Adrenal gland (tissue), 9 donors: ENCODE measurements at regions not wholly inside any gene's neighbourhood (a gene's known extent, or its start where the extent isn't known, plus 50 kb on each side); places are given as distances from the start of the nearest gene placed in this dataset.

Experiments used
- DNase-seq, 7 donors: peaks; one replicate each; pipeline ENCODE4 v3.0.0-alpha.2; 2019 to 2020
- H3K27ac ChIP-seq, 5 donors: fragments of 200-600 bp; sonication (generic) in 4 of 5; 1 replicate in 3 of 5; 2 replicates in 2 of 5; pipeline versions ENCODE4 v1.5.1 to v1.8.0; 2016 to 2020; ENCODE audit warnings: mild to moderate bottlenecking in 1 of 5
- H3K27me3 ChIP-seq: fragments of 200-600 bp; 2 replicates; pipeline ENCODE4 v1.8.0; 2021
- H3K36me3 ChIP-seq, 2 donors: fragments of 200-600 bp; replicated peaks in 1 of 2; 1 replicate in 1 of 2; 2 replicates in 1 of 2; pipeline versions ENCODE4 v1.5.1 to v1.8.0; 2018 to 2022
- H3K4me1 ChIP-seq, 2 donors: fragments of 200-600 bp; replicated peaks in 1 of 2; 1 replicate in 1 of 2; 2 replicates in 1 of 2; pipeline versions ENCODE4 v1.5.1 to v1.8.0; 2018 to 2021
- H3K4me3 ChIP-seq, 4 donors: fragments of 200-600 bp; sonication (generic) in 3 of 4; one replicate each; pipeline ENCODE4 v1.5.1; 2016 to 2018
- H3K9me3 ChIP-seq, 3 donors: fragments of 200-600 bp; sonication (generic) in 1 of 3; replicated peaks in 1 of 3; 1 replicate in 2 of 3; 2 replicates in 1 of 3; pipeline versions ENCODE4 v1.5.1 to v1.8.0; 2016 to 2021
- CTCF ChIP-seq, 6 experiments: fragments of 450-650 bp in 4 of 6; fragments of 200-600 bp in 2 of 6; sonication (generic) in 1 of 6; IDR thresholded peaks; 1 replicate in 5 of 6; 2 replicates in 1 of 6; pipeline versions ENCODE4 v1.5.1 to v1.8.0; 2016 to 2021; ENCODE audit warnings: antibody characterized with exemption in 6 of 6, mild to moderate bottlenecking in 2 of 6, moderate library complexity in 1 of 6
- POLR2A ChIP-seq, 2 donors: fragments of 450-650 bp; IDR thresholded peaks; one replicate each; pipeline ENCODE4 v1.6.1; 2017; ENCODE audit warnings: antibody characterized with exemption in 2 of 2, mild to moderate bottlenecking in 2 of 2, moderate library complexity in 1 of 2
- WGBS, 4 donors: extraction: QIAGEN DNeasy Blood & Tissue Kit in 2 of 4; methylation state at CpG; one replicate each; pipeline versions ENCODE4 v1.1.5 to v1.1.7; 2013 to 2017; 5-methylcytosine and 5-hydroxymethylcytosine counted together
- intact Hi-C, 2 donors: fragments of 100-400 bp; cut with DNase I; formaldehyde crosslinking; loops; one replicate each; pipeline versions ENCODE4 v1.14.1 to v1.15.0; 2022 to 2023
- donor health status: healthy with polysubstance abuse.
- donor health status: Bipolar disorder and iron deficiency.
- donor health status: DM: yes; HTN: yes; CAD: no.
- donor health status: DM: no; HTN: no; CAD: no.
- donor health status: DM: no; HTN: no; CAD: no.

GRCh38 chr15:91408476-91409076, 308.5 kb downstream of the SV2B start:
- peak overlapping the region in 1 of 5 donors; percentile 42 for H3K27ac ChIP-seq
- TF ChIP-seq CTCF (IDR thresholded peaks at IDR 0.05) (no peak), POLR2A (IDR thresholded peaks at IDR 0.05) (peak in 1 of 2 donors; percentile 12)
- no peaks in the 10 kb centered on the region for H3K9me3 ChIP-seq
- DNase-seq = peak in 5 of 7 donors; percentile 19 to 67 (median 26)
- peaks cover 6 to 15% of the 10 kb centered on the region in 2 donors for H3K4me1 ChIP-seq
- WGBS, 4 donors = 38 to 47% (median 40%) methylated on average over 9 of the region's 9 CpGs
- no peaks in the 10 kb centered on the region for H3K36me3 ChIP-seq
- intact Hi-C loops = no loop called here
- H3K27me3 ChIP-seq = no peaks in the 10 kb centered on the region
- H3K4me3 ChIP-seq = no peak overlapping the region

- Histone ChIP-seq H3K4me1 (peaks cover 6 to 15% of the 10 kb centered on the region in 2 donors), H3K27me3 (no peaks in the 10 kb centered on the region), H3K4me3 (no peak overlapping the region), H3K36me3 (no peaks in the 10 kb centered on the region), H3K27ac (no peak overlapping the region), H3K9me3 (no peaks in the 10 kb centered on the region)
- no peak for TF ChIP-seq POLR2A (IDR thresholded peaks at IDR 0.05)
- TF ChIP-seq CTCF (IDR thresholded peaks at IDR 0.05) = no peak
- WGBS, 4 donors = 46 to 63% (median 59%) methylated on average over 1 of the region's 1 CpG
- intact Hi-C loops = no loop called here
- DNase-seq = no peak
These were observed 309.3 kb downstream of the SV2B start for GRCh38 chr15:91409387-91409786.

- Histone ChIP-seq H3K27me3 (no peaks in the 10 kb centered on the region), H3K4me3 (no peak overlapping the region), H3K36me3 (no peaks in the 10 kb centered on the region), H3K27ac (no peak overlapping the region), H3K4me1 (peaks cover 6 to 15% of the 10 kb centered on the region in 2 donors), H3K9me3 (no peaks in the 10 kb centered on the region)
- intact Hi-C loops = no loop called here
- no peak for DNase-seq
- TF ChIP-seq CTCF (IDR thresholded peaks at IDR 0.05) (no peak), POLR2A (IDR thresholded peaks at IDR 0.05) (no peak)
These were observed 311.5 kb downstream of the SV2B start for GRCh38 chr15:91411586-91411985.

- Histone ChIP-seq H3K27ac (no peak overlapping the region), H3K4me3 (no peak overlapping the region), H3K36me3 (no peaks in the 10 kb centered on the region), H3K9me3 (no peaks in the 10 kb centered on the region), H3K27me3 (no peaks in the 10 kb centered on the region), H3K4me1 (peaks cover 6 to 12% of the 10 kb centered on the region in 2 donors)
- intact Hi-C loops = no loop called here
- TF ChIP-seq CTCF (IDR thresholded peaks at IDR 0.05) = no peak
- no peak for TF ChIP-seq POLR2A (IDR thresholded peaks at IDR 0.05)
- 13 to 22% (median 18%) methylated on average over 5 of the region's 5 CpGs for WGBS, 4 donors
- DNase-seq = no peak
These were observed 312.3 kb downstream of the SV2B start for GRCh38 chr15:91412138-91412928.
